Endothelial cell (in vitro differentiated cells): ENCODE measurements at regions not wholly inside any gene's neighbourhood (a gene's known extent, or its start where the extent isn't known, plus 50 kb on each side); places are given as distances from the start of the nearest gene placed in this dataset.

Experiments
- DNase-seq: peaks from one replicate; pipeline ENCODE4 v3.0.0; 2021; ENCODE audit warnings: low spot score
- H3K27ac Mint-ChIP-seq: one replicate; pipeline ENCODE4 v1.8.0; 2021; ENCODE audit warnings: mixed read lengths, inconsistent platforms; ENCODE audit not compliant: unreplicated experiment
- H3K27me3 Mint-ChIP-seq: one replicate; pipeline ENCODE4 v1.8.0; 2021; ENCODE audit warnings: mild to moderate bottlenecking, moderate library complexity, mixed read lengths, inconsistent platforms; ENCODE audit not compliant: unreplicated experiment
- H3K36me3 Mint-ChIP-seq: one replicate; pipeline ENCODE4 v1.8.0; 2021; ENCODE audit warnings: mild to moderate bottlenecking, low read depth, mixed read lengths, inconsistent platforms; ENCODE audit not compliant: unreplicated experiment
- H3K4me1 Mint-ChIP-seq: one replicate; pipeline ENCODE4 v1.8.0; 2021; ENCODE audit warnings: mild to moderate bottlenecking, mixed read lengths, inconsistent platforms; ENCODE audit not compliant: unreplicated experiment
- H3K4me3 Mint-ChIP-seq: one replicate; pipeline ENCODE4 v1.8.0; 2021; ENCODE audit warnings: mild to moderate bottlenecking, mixed read lengths, inconsistent platforms; ENCODE audit not compliant: unreplicated experiment
- H3K9me3 Mint-ChIP-seq: one replicate; pipeline ENCODE4 v1.8.0; 2021; ENCODE audit warnings: mixed read lengths, inconsistent platforms; ENCODE audit not compliant: unreplicated experiment
- CTCF ChIP-seq: fragments of 200-600 bp; sonication (generic); IDR thresholded peaks from one replicate; pipeline ENCODE4 v1.5.0; 2021; ENCODE audit warnings: antibody characterized with exemption; ENCODE audit not compliant: unreplicated experiment

- Mint-ChIP-seq H3K9me3 (no peaks in the 10 kb centered on the region), H3K4me3 (no peak overlapping the region), H3K4me1 (no peaks in the 10 kb centered on the region), H3K27me3 (peaks cover 4% of the 10 kb centered on the region), H3K36me3 (no peaks in the 10 kb centered on the region), H3K27ac (no peak overlapping the region)
- TF ChIP-seq CTCF: no peak
- DNase-seq: no peak
These were observed 347.8 kb downstream of the MFSD1 start for GRCh38 chr3:159149633-159150032.

- H3K4me1 Mint-ChIP-seq: no peaks in the 10 kb centered on the region
- H3K4me3 Mint-ChIP-seq: no peak overlapping the region
- no peak for TF ChIP-seq CTCF
- H3K9me3 Mint-ChIP-seq: no peaks in the 10 kb centered on the region
- no peak overlapping the region for H3K27ac Mint-ChIP-seq
- H3K27me3 Mint-ChIP-seq: peaks cover 4% of the 10 kb centered on the region
- no peak for DNase-seq
- no peaks in the 10 kb centered on the region for H3K36me3 Mint-ChIP-seq
These were observed 348.3 kb downstream of the MFSD1 start for GRCh38 chr3:159150180-159150579.

- no peak for TF ChIP-seq CTCF
- Mint-ChIP-seq H3K4me3 (no peak overlapping the region), H3K9me3 (no peaks in the 10 kb centered on the region), H3K4me1 (no peaks in the 10 kb centered on the region), H3K27me3 (peaks cover 4% of the 10 kb centered on the region), H3K27ac (no peak overlapping the region), H3K36me3 (no peaks in the 10 kb centered on the region)
- DNase-seq: no peak
These were observed 349.3 kb downstream of the MFSD1 start for GRCh38 chr3:159151130-159151529.

GRCh38 chr3:159157275-159157674, 355.4 kb downstream of the MFSD1 start:
- H3K36me3 Mint-ChIP-seq: no peaks in the 10 kb centered on the region
- no peaks in the 10 kb centered on the region for H3K4me1 Mint-ChIP-seq
- TF ChIP-seq CTCF: no peak
- no peak overlapping the region for H3K27ac Mint-ChIP-seq
- H3K27me3 Mint-ChIP-seq: peaks cover 1% of the 10 kb centered on the region
- DNase-seq: no peak
- H3K9me3 Mint-ChIP-seq: no peaks in the 10 kb centered on the region
- H3K4me3 Mint-ChIP-seq: no peak overlapping the region

GRCh38 chr3:159158213-159158612, 356.4 kb downstream of the MFSD1 start:
- Mint-ChIP-seq H3K27ac (no peak overlapping the region), H3K9me3 (no peaks in the 10 kb centered on the region), H3K36me3 (no peaks in the 10 kb centered on the region), H3K4me3 (no peak overlapping the region), H3K27me3 (peaks cover 1% of the 10 kb centered on the region), H3K4me1 (no peaks in the 10 kb centered on the region)
- no peak for DNase-seq
- no peak for TF ChIP-seq CTCF
